HG03135 (cell line): ENCODE measurements at regions not wholly inside any gene's neighbourhood (a gene's known extent, or its start where the extent isn't known, plus 50 kb on each side); places are given as distances from the start of the nearest gene placed in this dataset.
A peak's percentile ranks its signal among the peaks of the same experiment; 100 is the strongest.

ENCODE experiments used
- ATAC-seq: cut with Tn5 transposase; IDR thresholded peaks from one replicate; pipeline ENCODE4 v1.9.1; 2021; ENCODE audit warnings: mild to moderate bottlenecking, moderate library complexity; ENCODE audit not compliant: unreplicated experiment

DNA sequence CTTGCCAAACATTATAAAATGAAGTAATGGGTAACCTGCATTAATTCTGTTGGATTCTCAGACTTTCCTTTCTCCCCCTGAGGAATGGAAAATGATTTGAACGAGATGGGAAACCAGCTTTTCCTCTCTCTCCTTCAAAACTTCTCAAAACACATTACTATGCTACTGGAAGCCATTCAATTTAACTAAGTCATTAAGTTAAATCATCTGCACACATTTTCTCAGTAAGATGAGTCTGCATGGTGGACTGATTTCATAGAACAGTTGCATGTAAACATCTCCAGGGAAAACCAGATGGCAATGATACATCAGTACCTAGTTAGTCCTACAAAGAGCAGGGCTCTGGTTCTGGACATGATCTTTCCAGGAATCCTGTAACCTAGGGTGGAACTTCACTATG, 59.9 kb downstream of the BMP4 start:
- no peak for ATAC-seq

DNA sequence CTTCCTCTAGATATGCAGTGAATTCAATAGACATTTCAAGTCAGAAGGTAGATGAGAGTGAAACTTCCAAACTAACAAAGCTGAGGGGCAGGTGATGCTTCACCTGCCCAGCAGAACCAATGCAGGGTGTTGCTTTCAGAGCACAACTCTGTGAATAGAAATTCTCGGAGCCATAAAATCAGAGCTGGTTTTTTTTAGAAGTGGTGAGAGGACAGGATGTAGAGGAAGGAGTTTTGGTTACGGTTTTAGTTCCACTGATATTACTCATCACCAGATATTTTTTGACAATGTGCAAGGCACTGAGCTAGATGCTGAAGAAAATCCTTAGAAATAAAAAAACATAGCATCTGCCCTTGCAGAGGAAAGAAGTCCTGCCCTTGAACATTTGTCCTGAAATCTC, 62.2 kb downstream of the BMP4 start:
- peak; percentile 70 for ATAC-seq

DNA sequence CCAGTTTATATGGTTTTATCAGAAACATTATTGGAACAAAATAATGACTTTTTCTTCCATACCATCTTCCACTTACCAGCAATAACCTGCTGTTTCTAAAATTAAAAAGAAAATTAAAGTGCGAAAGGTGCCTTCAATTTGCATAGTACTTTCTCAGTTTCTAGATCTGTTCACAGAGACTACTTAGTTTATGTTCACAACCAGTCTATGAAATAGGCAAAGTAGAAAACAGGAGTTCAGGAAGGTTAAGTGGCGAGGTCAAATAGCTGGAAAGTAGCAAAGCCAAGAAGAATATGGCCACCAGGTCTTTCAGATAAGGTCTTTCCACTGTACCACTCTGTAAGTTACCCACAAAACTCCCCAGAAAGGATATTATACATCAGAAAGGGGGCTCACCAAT, 63.3 kb downstream of the BMP4 start:
- no peak for ATAC-seq

DNA sequence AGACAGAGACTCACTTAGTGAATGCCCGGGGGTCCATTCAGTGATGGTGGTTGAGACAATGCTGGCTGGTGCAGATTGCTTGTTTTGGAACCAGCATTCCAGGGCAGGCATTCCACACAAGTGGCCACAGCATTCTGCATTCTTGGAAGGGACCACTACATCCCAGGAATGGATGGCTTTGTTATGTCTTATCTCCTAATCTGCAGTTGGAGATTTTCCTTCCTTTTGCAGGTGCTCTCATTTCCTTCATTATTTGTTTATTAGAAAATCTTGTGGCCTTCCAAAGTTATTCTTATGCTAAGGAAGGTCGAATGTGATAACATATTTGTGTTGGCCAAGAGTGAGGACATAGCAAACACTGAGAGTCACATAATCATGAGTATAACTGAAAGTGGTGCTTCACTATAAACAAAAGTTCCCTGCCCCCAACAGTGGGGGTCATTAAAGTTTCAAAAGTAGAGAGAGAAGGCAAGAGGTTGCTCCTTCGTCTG, 66.0 kb downstream of the BMP4 start:
- ATAC-seq = no peak

DNA sequence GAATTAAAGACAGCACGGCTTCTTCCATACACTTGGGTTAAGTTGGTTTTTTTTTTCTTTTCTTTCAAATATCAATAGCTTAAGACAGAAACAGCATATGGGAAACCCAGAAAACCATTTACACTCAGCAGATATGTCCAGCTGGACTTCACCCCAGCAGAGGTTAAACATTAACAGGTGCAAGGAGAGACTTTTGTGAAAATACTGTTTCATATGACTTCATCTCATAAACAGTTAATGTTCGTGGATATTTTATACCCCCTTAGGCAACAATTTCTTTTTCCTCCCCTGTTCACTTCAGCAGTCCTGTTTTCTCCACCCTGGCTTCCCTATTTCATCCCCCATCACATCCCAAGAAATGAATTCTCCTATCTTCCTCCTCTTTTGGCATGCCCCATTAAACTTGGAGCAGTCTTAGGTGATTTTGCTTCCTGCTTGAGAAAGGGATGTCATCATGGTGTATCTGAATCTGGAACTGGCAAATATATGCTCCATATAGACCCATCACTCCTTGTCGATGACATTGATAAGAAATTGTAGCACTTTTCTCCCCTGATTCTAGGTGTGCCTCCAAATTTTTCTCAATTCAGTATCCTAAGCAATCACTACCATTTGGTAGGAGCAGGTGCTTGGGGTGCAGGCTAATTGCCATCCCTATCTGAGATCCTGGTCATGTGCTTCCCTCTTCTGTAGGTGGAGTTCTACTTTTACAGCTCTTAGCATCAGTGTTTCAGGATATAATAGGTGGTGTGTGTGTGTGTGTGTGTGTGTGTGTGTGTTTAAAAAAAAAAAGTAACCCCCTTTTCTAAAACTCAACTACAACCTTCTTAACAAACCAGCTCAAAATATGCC, 67.9 kb downstream of the BMP4 start:
- ATAC-seq = no peak

DNA sequence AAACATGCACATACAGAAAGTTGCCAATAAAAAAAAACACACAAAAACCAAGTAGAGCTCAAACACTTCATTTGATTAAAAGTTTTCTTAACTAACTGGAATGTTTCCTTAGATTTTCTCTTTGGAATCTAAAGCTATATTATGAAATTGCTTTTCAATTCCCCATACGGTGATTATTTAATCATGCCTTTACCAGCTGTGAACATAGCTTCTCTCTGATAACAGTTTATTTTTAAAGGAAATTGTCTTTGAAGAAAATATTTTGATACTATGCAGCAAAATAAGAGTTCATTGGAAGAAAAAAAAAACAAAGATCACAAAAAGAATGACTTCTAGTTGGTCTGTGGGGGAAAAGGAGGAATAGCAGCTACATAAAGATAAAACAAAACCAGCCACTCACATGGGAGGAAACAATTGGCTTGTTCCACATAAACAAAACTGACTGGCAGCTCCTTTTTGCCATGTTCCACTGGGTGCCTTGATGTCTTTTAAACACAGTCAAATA, 71.4 kb downstream of the BMP4 start:
- no peak for ATAC-seq

DNA sequence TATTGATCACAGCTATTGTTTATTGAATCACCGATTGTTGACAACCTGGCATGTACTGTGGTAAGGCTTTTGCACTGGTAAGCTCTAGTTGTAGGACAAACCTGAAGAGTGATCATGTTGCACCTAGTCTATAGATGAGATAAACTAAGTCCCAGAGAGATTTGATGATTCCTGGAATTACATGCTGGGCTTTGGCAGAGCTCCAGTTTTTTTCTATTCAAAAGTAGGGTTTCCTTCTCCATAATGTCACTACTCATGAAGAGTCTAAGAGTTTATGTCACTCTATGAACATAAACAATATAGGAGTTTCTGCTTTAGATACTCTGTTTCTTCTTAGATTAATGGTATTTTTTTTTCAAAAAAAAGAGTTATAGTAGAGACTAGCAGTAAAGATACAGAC, 72.0 kb downstream of the BMP4 start:
- ATAC-seq = no peak

DNA sequence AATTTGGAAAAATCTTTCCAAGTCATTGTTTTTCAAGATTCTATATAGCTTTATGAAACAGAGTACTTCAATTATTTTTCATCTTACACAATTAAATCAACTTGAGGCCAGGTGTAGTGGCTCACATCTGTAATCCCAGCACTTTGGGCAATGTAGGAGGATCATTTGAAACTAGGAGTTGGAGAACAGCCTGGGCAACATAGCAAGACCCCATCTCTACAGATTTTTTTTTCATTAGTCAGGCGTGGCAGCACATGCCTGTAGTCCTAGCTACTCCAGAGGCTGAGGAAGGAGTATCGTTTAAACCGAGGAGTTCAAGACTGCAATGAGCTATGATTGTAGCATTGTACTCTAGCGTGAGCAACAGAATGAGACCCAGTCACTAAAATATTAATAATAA, 72.9 kb downstream of the BMP4 start:
- ATAC-seq = no peak

DNA sequence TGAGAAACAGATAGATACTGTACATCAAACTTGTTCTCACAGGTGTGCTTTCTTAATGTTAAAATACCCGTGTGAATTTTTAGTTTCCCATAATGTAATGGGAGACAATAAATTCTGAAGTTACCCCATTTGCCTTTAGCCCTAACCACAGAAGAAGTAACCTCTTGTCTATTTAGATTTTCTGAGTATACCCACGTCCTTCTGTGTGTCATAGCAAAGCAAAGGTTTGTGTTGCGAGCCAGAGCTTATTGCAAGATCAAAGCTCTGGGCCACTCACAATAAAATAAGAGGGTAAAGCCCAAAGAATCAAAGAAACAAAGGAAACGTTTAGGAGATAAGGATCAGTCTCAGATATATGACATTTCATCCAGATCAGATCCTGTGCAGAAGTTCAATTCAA, 73.9 kb downstream of the BMP4 start:
- no peak for ATAC-seq

DNA sequence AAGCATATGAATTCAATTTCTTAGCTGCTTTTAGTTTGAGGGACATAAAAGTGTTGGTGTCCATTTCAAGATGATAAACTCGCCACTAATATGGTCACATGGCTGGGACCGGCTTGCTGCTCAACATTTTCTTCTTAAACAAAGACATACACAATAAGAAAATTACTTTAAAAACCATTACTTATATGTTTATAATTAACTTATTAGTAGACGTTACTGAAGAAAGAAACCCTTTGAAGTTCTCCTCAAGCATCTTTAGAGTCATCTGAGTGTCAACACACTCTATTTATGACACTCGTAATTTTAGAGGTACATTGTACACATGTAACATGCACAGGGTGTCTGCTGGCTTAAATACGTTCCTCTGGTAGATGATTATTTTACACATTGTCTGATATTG, 74.7 kb downstream of the BMP4 start:
- ATAC-seq = no peak

DNA sequence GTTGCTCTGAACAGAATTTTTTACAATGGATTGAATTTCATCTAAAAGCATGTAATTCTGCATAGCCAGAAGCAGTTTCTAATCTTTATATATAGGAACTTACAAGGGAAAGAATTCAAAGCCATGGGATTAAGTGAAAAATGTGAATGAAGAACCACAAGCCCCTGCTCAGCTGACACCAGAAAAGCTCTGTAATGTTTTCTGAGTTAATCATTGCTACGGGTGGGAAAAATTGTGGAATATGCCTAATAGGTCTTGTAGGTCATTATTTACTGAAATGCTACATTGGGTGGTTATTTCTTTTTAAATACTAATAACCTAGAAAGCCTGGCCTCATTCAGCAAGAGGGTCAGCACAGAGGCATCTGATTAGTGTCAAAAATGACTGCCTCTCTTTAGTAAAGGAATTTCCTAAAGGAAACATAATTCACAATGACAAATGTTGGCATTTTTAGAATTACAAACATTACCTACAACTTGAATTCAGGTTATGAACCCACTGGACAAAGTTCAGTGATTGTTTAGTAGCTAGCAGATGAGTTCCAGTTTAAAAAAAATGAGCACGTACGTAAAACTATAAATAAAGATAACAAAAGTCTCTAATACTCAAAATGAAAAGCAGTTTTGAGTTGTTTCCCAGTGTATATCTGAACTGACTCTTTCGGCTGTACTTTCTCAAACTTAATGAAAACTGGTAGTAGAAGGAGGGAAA, 75.3 kb downstream of the BMP4 start:
- no peak for ATAC-seq

DNA sequence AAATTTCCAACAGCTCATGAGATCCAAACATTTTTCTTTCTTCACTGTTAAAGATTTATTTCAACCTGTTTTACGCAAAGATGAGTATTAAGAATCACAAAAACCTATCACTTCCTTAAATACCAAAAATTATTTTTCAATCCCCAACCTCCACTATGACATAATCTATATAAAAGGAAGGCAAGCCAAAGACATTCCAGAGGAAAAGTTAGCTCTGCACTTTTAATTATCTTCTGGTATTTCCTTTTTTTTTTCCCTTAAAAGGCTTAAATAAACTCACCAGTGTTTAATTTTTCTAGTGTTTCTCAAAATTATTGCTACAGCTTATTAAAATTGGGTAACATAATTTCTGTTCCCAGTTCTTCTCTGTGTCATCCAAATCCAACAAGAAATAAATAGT, 75.9 kb downstream of the BMP4 start:
- no peak for ATAC-seq

DNA sequence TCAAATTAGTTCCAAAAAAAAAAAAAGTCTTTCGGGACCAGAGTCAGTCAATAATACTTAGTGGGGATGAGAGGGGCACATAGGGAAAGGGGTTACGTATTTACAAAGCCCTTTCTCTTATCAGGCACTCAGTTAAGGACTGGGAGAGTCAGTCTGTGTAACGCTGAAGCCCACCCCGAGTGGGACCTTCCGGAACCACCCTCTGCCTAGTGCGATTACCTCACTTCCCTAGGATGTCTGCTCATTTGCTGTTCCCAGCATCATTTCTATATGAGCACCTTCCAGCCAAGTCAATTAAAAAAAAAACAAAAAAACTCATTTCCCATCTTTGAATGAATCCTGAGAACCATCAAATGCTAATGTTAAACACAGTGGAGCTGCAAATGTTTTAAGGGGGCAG, 76.9 kb downstream of the BMP4 start:
- no peak for ATAC-seq

DNA sequence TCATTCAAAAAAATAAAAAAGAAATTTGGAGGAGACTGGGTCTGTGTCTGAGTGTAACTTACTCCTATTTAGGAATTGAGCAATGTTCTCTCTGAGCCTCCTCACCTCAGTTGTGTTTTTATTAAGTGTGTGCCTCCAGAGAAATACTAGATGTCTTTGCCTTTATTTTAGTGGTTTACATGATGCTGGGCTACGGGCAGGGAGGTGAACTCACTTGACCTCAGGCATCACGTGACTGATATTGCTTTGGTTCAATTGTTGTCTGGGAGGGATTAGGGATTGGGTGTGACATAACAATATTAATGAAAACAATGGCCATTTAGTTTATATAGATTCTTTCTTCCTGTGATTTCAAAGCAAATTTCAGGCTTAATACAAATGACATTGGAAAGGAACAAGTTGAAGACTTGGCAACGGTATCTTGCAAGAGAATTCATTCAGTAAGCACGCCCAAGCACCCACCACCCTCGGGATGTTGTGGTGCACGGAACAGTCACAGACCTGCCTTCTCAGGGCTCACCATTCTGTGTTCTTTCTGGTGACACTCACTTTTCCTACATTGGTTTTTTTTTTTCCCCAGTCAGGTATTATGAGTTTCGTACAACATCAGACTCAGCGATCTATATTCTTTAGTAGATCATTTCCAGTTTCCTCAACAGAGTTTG, 77.5 kb downstream of the BMP4 start:
- ATAC-seq = no peak

DNA sequence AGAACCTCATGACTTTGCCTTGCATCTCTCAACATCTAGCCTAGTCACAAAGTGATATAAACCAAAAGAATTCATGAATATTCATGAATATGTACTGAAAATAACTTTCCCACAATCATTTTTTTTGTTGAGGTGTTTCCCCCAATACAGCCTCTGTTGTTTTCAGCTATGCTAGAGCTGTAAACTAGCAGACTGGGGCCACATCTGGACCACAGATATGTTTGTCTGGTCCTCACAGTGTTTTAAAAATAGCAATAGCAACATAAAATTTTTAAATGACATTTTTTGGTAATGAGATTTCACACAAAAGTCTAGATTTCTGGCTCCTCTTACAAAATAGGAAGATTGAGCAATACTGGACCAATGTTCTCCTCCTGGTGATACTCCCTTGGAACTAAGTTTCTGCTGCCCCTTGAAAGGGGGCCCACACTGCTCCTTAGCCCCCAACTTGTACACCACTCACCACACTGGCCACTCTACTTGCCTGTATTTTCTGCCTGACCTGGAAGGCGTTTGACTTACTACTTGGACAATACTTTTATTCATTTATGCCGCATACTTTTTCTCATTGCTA, 81.2 kb downstream of the BMP4 start:
- no peak for ATAC-seq

DNA sequence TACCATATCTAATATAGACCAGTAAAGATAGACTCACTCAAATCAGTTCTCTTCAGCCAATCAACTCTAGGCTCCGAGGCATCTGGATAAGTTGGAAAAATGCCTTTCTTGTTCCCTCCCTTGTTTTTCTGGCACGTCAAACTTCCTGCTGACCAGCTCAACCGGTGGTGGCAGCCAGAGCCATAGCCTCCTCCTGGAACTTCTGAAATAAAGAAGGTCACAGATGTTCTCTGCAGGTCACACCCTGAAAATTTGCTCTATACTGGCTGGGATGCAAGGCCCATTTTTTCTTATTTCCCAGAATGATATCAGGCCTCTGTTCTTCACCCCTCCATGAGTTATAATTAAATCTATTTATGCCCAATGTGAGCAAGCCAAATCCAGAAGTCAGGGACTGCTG, 81.9 kb downstream of the BMP4 start:
- ATAC-seq = no peak

DNA sequence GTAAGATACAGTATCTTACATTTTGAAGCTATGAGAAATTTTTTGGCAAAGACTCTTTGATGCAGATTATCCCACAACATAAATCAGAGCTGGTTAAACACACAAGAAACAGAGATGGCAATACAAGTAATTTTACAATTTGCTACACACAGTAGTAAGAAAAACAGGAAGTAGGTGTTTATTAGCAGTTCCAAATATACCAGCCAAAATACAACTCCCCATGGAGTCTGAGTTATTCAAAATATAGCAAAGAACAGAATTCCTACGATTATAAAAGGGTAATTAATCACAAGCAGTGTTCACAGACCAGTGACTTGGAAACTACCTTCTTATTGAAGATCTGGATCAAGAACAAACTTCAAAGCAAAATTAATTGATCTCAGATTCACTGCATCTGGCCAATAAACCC, 83.9 kb downstream of the BMP4 start:
- ATAC-seq = no peak

DNA sequence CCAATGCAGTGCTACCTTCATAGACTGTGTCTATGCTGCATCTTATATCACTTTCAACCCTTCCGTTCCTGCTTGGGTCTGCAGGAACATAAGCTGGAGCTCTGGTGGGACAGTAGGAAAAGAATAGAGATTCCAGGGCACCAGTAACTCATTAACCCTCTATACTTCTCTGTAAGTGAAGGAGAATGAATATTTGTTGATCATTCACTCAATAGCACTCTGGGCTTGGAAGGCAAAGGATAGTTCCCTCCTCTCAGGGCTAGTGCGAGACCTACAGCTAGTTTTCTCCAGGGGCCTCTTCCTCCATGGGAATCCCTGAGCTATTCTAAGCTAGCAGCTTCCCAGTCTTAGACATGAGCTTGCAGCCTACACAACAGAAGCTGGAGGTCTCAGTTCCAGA, 84.7 kb downstream of the BMP4 start:
- ATAC-seq = no peak

DNA sequence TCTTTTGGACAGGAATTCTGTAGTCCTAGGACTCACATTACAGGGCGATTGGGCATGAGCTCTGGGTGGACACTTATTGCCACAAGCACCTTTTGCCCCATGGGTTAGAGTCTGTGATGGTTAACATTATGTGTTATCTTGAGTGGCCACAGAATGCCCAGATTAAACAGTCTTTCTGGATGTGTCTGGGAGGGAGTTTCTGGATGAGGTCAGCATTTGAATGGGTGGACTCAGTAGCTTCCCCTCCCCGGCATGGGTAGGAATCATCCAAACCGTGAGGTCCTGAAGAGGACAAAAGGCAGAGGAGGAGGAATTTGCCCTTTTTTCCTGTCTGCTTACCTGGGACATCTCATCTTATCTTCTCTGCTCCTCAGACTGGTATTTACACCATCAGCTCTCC, 85.6 kb downstream of the BMP4 start:
- no peak for ATAC-seq

DNA sequence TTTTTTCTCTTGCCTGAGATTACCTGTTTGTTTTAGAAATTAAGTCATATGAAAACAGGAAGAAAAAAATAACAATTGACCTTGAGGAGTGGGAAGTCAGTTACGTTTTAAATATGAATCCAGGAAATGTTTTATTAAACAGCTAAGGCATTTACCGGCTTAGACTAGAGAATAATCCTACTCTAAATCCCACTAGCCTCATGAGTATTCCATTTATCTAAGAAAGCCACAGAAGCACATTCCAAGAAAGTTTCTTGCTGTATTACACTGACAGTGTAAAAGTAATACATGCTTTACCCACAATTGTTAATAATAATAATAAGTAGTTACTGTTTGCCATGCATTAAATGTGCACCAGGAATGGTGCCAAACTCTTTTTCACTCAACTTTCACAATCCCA, 90.9 kb downstream of the BMP4 start:
- no peak for ATAC-seq

DNA sequence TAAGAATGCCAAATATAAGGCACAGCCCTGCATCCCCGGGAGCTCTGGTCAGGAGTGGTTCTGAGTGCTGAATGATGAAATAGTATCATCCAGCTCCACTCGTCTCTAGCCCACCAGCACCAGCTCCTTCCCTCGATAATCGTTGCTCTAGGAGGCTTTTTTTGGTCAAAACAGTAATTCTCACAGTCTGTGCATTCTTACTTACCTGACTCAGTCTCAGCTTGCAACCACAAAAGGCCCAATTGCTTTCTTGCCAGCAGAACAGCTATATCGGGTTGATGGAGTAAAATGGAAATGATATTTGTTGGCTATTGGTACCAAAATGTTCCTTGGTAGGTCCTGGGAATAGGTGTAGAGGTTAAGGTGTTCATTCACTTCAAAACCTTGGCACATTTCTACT, 94.8 kb downstream of the BMP4 start:
- no peak for ATAC-seq
